ENCODE measurements at regions not wholly inside any gene's neighbourhood (a gene's known extent, or its start where the extent isn't known, plus 50 kb on each side); places are given as distances from the start of the nearest gene placed in this dataset.

- no peaks in the 10 kb centered on the region for H3K36me3 ChIP-seq (ENCODE audit: insufficient read depth, low read length, poor library complexity, severe bottlenecking)
- no peaks in the 10 kb centered on the region for H3K4me1 ChIP-seq (ENCODE audit: insufficient read depth, low read length, poor library complexity, severe bottlenecking)
- H3K27ac ChIP-seq (ENCODE audit: low read depth, low read length, poor library complexity, severe bottlenecking), result no peak overlapping the region
- H3K27me3 ChIP-seq (replicated peaks; ENCODE audit: insufficient read depth, low read depth, low read length, poor library complexity), result no peaks in the 10 kb centered on the region
- CTCF ChIA-PET, result no interaction called here
- no TSS peak for BruUV-seq (replicated peaks)
- H3K9me3 ChIP-seq (ENCODE audit: low read depth, low read length, poor library complexity, severe bottlenecking), result no peaks in the 10 kb centered on the region
- no peak overlapping the region for H3K4me3 ChIP-seq (ENCODE audit: low read depth, low read length, poor library complexity, severe bottlenecking)
- intact Hi-C loops (cut with micrococcal nuclease; ENCODE audit: unreplicated experiment), result no loop called here
- TF ChIP-seq, protein P1, sequence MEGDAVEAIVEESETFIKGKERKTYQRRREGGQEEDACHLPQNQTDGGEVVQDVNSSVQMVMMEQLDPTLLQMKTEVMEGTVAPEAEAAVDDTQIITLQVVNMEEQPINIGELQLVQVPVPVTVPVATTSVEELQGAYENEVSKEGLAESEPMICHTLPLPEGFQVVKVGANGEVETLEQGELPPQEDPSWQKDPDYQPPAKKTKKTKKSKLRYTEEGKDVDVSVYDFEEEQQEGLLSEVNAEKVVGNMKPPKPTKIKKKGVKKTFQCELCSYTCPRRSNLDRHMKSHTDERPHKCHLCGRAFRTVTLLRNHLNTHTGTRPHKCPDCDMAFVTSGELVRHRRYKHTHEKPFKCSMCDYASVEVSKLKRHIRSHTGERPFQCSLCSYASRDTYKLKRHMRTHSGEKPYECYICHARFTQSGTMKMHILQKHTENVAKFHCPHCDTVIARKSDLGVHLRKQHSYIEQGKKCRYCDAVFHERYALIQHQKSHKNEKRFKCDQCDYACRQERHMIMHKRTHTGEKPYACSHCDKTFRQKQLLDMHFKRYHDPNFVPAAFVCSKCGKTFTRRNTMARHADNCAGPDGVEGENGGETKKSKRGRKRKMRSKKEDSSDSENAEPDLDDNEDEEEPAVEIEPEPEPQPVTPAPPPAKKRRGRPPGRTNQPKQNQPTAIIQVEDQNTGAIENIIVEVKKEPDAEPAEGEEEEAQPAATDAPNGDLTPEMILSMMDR (conservative IDR thresholded peaks at IDR 0.05; ENCODE audit: low read depth, low read length), result no peak
- TF ChIP-seq EZH2 (IDR thresholded peaks at IDR 0.05; ENCODE audit: borderline replicate concordance, low read depth, low read length, poor library complexity, severe bottlenecking), result no peak
- POLR2A ChIA-PET (ENCODE audit: low non-redundant PET), result no interaction called here
- DNase-seq (ENCODE audit: low spot score), result no peak
Observed at GRCh38 chr1:244957122-244957521, 92.8 kb upstream of the HNRNPU start.

- intact Hi-C loops (cut with micrococcal nuclease; ENCODE audit: unreplicated experiment), result no loop called here
- DNase-seq (ENCODE audit: low spot score), result peak; percentile 30
- no peaks in the 10 kb centered on the region for H3K27me3 ChIP-seq (replicated peaks; ENCODE audit: insufficient read depth, low read depth, low read length, poor library complexity)
- H3K9me3 ChIP-seq (ENCODE audit: low read depth, low read length, poor library complexity, severe bottlenecking), result no peaks in the 10 kb centered on the region
- no TSS peak for BruUV-seq (replicated peaks)
- H3K4me1 ChIP-seq (ENCODE audit: insufficient read depth, low read length, poor library complexity, severe bottlenecking), result no peaks in the 10 kb centered on the region
- CTCF ChIA-PET, result no interaction called here
- H3K4me3 ChIP-seq (ENCODE audit: low read depth, low read length, poor library complexity, severe bottlenecking), result no peak overlapping the region
- no peaks in the 10 kb centered on the region for H3K36me3 ChIP-seq (ENCODE audit: insufficient read depth, low read length, poor library complexity, severe bottlenecking)
- TF ChIP-seq, protein P1 (conservative IDR thresholded peaks at IDR 0.05; ENCODE audit: low read depth, low read length), result no peak
- no peak for TF ChIP-seq EZH2 (IDR thresholded peaks at IDR 0.05; ENCODE audit: borderline replicate concordance, low read depth, low read length, poor library complexity, severe bottlenecking)
- POLR2A ChIA-PET (ENCODE audit: low non-redundant PET), result no interaction called here
- H3K27ac ChIP-seq (ENCODE audit: low read depth, low read length, poor library complexity, severe bottlenecking), result no peak overlapping the region
Observed at GRCh38 chr1:244955661-244956060, 91.3 kb upstream of the HNRNPU start.

- intact Hi-C loops (cut with micrococcal nuclease; ENCODE audit: unreplicated experiment), result no loop called here
- POLR2A ChIA-PET (ENCODE audit: low non-redundant PET), result no interaction called here
- BruUV-seq (replicated peaks), result no TSS peak
- CTCF ChIA-PET, result no interaction called here
- Histone ChIP-seq H3K36me3 (ENCODE audit: insufficient read depth, low read length, poor library complexity, severe bottlenecking) (no peaks in the 10 kb centered on the region), H3K27me3 (replicated peaks; ENCODE audit: insufficient read depth, low read depth, low read length, poor library complexity) (no peaks in the 10 kb centered on the region), H3K4me1 (ENCODE audit: insufficient read depth, low read length, poor library complexity, severe bottlenecking) (no peaks in the 10 kb centered on the region), H3K9me3 (ENCODE audit: low read depth, low read length, poor library complexity, severe bottlenecking) (no peaks in the 10 kb centered on the region), H3K4me3 (ENCODE audit: low read depth, low read length, poor library complexity, severe bottlenecking) (no peak overlapping the region), H3K27ac (ENCODE audit: low read depth, low read length, poor library complexity, severe bottlenecking) (no peak overlapping the region)
- no peak for DNase-seq (ENCODE audit: low spot score)
- TF ChIP-seq, protein P1 (conservative IDR thresholded peaks at IDR 0.05; ENCODE audit: low read depth, low read length), result no peak
- TF ChIP-seq EZH2 (IDR thresholded peaks at IDR 0.05; ENCODE audit: borderline replicate concordance, low read depth, low read length, poor library complexity, severe bottlenecking), result no peak
Observed at GRCh38 chr1:244954359-244954758, 90.0 kb upstream of the HNRNPU start.
